A673 (cell line): ENCODE measurements at regions not wholly inside any gene's neighbourhood (a gene's known extent, or its start where the extent isn't known, plus 50 kb on each side); places are given as distances from the start of the nearest gene placed in this dataset.

Source experiments
- BruUV-seq: library from RNA; stranded (reverse); fragments of 400-500 nt; replicated peaks from 2 replicates; lab custom pipeline; 2021; lab: Mats Ljungman, UMichigan
- CTCF ChIA-PET: fragments of 300-600 bp; sonication (Branson Sonifier 250); formaldehyde crosslinking; loops from one replicate; lab custom pipeline; 2022; ENCODE audit warnings: antibody characterized with exemption; lab: Charles Lee
- POLR2A ChIA-PET: fragments of 300-600 bp; sonication (Branson Sonifier 250); formaldehyde crosslinking; loops from one replicate; lab custom pipeline; 2022; ENCODE audit warnings: antibody characterized with exemption; ENCODE audit not compliant: low non-redundant PET; lab: Charles Lee
- DNase-seq: peaks from one replicate; pipeline ENCODE4 v3.0.0-alpha.2; 2015; ENCODE audit warnings: low spot score
- H3K27ac ChIP-seq: fragments of 200-600 bp; sonication (generic); 2 replicates; pipeline ENCODE4 v1.5.1; 2016; ENCODE audit warnings: mixed run types, low read depth, mild to moderate bottlenecking, mixed read lengths, antibody characterized with exemption, low read length; ENCODE audit not compliant: poor library complexity, severe bottlenecking
- H3K27me3 ChIP-seq: fragments of 200-600 bp; sonication (generic); replicated peaks from 2 replicates; pipeline ENCODE4 v1.6.1; 2017; ENCODE audit warnings: mixed run types, low read depth, mild to moderate bottlenecking, mixed read lengths, antibody characterized with exemption, low read length; ENCODE audit not compliant: insufficient read depth, poor library complexity
- H3K36me3 ChIP-seq: fragments of 200-600 bp; sonication (generic); 2 replicates; pipeline ENCODE4 v1.6.1; 2016; ENCODE audit warnings: mixed run types, mild to moderate bottlenecking, mixed read lengths, antibody characterized with exemption, low read length; ENCODE audit not compliant: insufficient read depth, poor library complexity, severe bottlenecking
- H3K4me1 ChIP-seq: fragments of 200-600 bp; sonication (generic); 2 replicates; pipeline ENCODE4 v1.6.1; 2017; ENCODE audit warnings: mixed run types, mild to moderate bottlenecking, mixed read lengths, antibody characterized with exemption, low read length; ENCODE audit not compliant: insufficient read depth, poor library complexity, severe bottlenecking
- H3K4me3 ChIP-seq: fragments of 200-600 bp; sonication (generic); 2 replicates; pipeline ENCODE4 v1.5.1; 2016; ENCODE audit warnings: low read depth, mixed run types, mild to moderate bottlenecking, mixed read lengths, low read length; ENCODE audit not compliant: poor library complexity, severe bottlenecking
- H3K9me3 ChIP-seq: fragments of 200-600 bp; sonication (generic); 2 replicates; pipeline ENCODE4 v1.6.1; 2016; ENCODE audit warnings: mixed run types, low read depth, mild to moderate bottlenecking, mixed read lengths, antibody characterized with exemption, low read length; ENCODE audit not compliant: poor library complexity, severe bottlenecking
- EZH2 ChIP-seq: fragments of 200-600 bp; sonication (generic); IDR thresholded peaks from 2 replicates; pipeline ENCODE4 v1.6.1; 2017; ENCODE audit warnings: borderline replicate concordance, low read depth, mild to moderate bottlenecking, mixed read lengths, antibody characterized with exemption, low read length; ENCODE audit not compliant: poor library complexity, severe bottlenecking
- intact Hi-C: fragments of 100-400 bp; cut with micrococcal nuclease; formaldehyde crosslinking; loops from one replicate; pipeline ENCODE4 v1.10.0; 2022; ENCODE audit not compliant: unreplicated experiment
- TF ChIP-seq, protein P1 (sequence below): fragments of 300-800, 200-600 bp; sonication (generic); conservative IDR thresholded peaks from 2 replicates; pipeline ENCODE4 v1.5.1; 2017; ENCODE audit warnings: low read depth, mild to moderate bottlenecking, antibody characterized with exemption, low read length, moderate library complexity, mixed read lengths

DNA sequence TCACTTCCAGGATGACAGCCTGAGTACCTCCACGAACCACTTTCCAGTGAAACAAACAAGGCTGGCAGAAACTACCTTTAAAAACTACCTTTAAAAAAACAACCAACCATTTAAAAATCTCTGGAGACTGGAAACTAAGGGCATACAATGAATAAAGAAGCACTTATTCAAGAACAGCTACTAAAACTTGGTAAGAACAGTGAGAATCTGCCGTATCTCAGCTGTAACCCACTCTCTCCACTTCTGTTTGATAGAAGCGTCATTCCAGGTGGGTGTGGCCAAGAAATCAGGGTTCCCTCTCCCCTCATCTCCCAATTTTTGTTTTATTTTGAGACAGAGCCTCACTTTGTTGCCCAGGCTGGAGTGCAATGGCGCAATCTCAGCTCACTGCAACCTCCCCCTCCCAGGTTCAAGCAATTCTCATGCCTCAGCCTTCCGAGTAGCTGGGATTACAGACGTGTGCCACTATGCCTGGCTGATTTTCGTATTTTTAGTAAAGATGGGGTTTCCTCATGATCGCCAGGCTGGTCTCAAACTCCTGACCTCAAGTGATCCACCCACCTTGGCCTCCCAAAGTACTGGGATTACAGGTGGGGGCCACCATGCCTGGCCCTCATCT is 158.8 kb upstream of the CHST15 start:
- no TSS peak for BruUV-seq
- Histone ChIP-seq H3K4me3 (no peak overlapping the region), H3K27ac (no peak overlapping the region), H3K9me3 (no peaks in the 10 kb centered on the region), H3K4me1 (no peaks in the 10 kb centered on the region), H3K36me3 (no peaks in the 10 kb centered on the region), H3K27me3 (peaks cover 18% of the 10 kb centered on the region)
- ChIA-PET POLR2A (no interaction called here), CTCF (interaction anchor here (0.7 to 1.3 kb wide), 2 partner anchors 137 to 258 kb away, joined by 3 read pairs; no protein-coding TSS in a partner anchor)
- DNase-seq, result no peak
- TF ChIP-seq EZH2, result no peak
- TF ChIP-seq, protein P1, sequence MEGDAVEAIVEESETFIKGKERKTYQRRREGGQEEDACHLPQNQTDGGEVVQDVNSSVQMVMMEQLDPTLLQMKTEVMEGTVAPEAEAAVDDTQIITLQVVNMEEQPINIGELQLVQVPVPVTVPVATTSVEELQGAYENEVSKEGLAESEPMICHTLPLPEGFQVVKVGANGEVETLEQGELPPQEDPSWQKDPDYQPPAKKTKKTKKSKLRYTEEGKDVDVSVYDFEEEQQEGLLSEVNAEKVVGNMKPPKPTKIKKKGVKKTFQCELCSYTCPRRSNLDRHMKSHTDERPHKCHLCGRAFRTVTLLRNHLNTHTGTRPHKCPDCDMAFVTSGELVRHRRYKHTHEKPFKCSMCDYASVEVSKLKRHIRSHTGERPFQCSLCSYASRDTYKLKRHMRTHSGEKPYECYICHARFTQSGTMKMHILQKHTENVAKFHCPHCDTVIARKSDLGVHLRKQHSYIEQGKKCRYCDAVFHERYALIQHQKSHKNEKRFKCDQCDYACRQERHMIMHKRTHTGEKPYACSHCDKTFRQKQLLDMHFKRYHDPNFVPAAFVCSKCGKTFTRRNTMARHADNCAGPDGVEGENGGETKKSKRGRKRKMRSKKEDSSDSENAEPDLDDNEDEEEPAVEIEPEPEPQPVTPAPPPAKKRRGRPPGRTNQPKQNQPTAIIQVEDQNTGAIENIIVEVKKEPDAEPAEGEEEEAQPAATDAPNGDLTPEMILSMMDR, result no peak
- intact Hi-C loops, result loop anchor here (10.0 kb wide), 1 partner anchor 257 kb away; no protein-coding TSS in a partner anchor

DNA sequence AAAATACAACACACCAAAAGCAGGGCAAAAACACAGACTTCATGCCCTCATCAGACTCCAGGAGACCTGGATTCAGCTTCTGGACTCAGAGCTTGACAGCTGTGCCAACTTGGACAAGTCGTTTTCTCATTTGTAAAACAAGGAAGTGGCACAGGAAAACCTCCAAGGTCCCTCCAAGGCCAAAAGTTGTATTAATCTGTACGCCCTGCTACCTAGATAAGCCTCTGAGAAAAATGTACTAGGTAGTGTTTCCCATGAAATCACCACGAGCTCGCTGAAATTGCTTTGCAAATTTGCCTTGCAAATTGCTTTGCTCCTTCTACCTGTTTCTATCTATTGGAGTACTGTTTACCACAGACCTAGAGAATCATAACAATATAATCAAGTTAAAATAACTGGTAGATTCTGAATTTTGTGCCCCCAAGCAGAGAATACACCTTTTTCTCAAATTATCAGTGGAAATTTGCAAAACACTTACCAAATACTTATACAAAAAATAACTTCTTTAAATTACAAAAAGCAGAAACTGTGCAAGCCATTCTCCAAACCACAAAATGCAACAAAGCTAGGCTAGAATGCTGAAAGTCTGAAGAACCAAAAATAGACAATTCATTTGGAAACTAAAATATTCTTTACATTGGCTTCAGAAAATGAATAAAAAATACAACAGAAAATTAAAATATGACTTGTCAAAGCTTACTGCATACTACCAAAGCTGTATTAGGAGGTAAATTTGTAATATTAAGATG is 158.1 kb upstream of the CHST15 start:
- ChIA-PET POLR2A (no interaction called here), CTCF (no interaction called here)
- H3K4me3 ChIP-seq, result no peak overlapping the region
- no peak overlapping the region for H3K27ac ChIP-seq
- no TSS peak for BruUV-seq
- no peak for DNase-seq
- no peaks in the 10 kb centered on the region for H3K4me1 ChIP-seq
- peaks cover 18% of the 10 kb centered on the region for H3K27me3 ChIP-seq
- TF ChIP-seq, protein P1, result no peak
- no peak for TF ChIP-seq EZH2
- intact Hi-C loops, result loop anchor here (10.0 kb wide), 1 partner anchor 257 kb away; no protein-coding TSS in a partner anchor
- no peaks in the 10 kb centered on the region for H3K36me3 ChIP-seq
- H3K9me3 ChIP-seq, result no peaks in the 10 kb centered on the region

DNA sequence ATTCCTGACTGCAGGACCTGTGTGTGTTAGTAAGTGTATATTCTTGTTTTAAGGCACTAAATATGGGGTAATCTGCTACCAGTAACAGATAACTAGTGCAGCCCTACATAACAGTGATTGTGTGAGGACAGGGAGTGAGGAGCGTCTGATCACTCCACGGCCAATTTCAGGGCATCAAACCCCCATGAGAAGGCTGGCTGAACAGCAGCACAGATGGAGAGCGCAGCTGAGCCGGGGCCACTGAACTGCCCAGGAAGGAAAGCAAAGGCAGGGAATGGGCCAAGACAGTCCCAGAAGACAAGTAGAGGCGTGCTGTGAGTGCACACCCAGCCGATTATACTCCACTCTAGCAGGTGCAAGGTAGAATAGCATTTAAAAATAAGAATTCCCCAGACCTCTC is 157.1 kb upstream of the CHST15 start:
- no TSS peak for BruUV-seq
- H3K4me3 ChIP-seq, result no peak overlapping the region
- no peaks in the 10 kb centered on the region for H3K4me1 ChIP-seq
- DNase-seq, result no peak
- H3K27ac ChIP-seq, result no peak overlapping the region
- H3K36me3 ChIP-seq, result no peaks in the 10 kb centered on the region
- intact Hi-C loops, result loop anchor here (10.0 kb wide), 1 partner anchor 256 kb away; no protein-coding TSS in a partner anchor
- POLR2A ChIA-PET, result no interaction called here
- TF ChIP-seq, protein P1, result no peak
- no peak for TF ChIP-seq EZH2
- peaks cover 18% of the 10 kb centered on the region for H3K27me3 ChIP-seq
- H3K9me3 ChIP-seq, result no peaks in the 10 kb centered on the region
- CTCF ChIA-PET, result interaction anchor here (1.3 kb wide), 1 partner anchor 138 kb away, joined by 3 read pairs; no protein-coding TSS in a partner anchor
